Uterus (tissue), 2 donors: ENCODE measurements at regions not wholly inside any gene's neighbourhood (a gene's known extent, or its start where the extent isn't known, plus 50 kb on each side); places are given as distances from the start of the nearest gene placed in this dataset.

Source experiments
- POLR2A ChIP-seq, 2 donors: fragments of 450-650 bp; IDR thresholded peaks; one replicate each; pipeline ENCODE4 v1.6.1; 2016; ENCODE audit warnings: antibody characterized with exemption in 2 of 2, mild to moderate bottlenecking in 1 of 2, moderate library complexity in 1 of 2
- TF ChIP-seq, protein P1 (sequence below), 4 experiments: fragments of 200-600 bp in 2 of 4; fragments of 450-650 bp in 2 of 4; sonication (generic) in 2 of 4; IDR thresholded peaks; one replicate each; pipeline ENCODE4 v1.5.1; 2016 to 2019; ENCODE audit warnings: antibody characterized with exemption in 4 of 4, mild to moderate bottlenecking in 2 of 4, moderate library complexity in 1 of 4

DNA sequence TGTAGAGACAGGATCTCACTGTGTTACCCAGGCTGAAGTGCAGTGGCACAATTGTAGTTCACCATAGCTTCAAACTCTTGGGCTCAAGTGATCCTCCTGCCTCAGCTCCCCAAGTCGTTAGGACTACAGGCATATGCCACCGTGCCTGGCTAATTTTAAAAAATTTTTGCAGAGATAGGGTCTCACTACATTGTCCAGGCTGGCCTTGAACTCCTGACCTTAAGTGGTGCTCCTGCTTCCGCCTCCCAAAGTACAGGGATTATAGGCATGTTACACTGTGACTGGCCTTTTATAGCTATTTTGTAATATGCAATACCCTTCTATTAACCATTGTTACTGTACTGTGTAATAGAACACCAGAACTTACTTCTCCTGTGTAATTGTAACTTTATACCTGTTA, 139.3 kb upstream of the ZNF267 start:
- no peak for TF ChIP-seq POLR2A (IDR thresholded peaks at IDR 0.05)
- TF ChIP-seq, protein P1, sequence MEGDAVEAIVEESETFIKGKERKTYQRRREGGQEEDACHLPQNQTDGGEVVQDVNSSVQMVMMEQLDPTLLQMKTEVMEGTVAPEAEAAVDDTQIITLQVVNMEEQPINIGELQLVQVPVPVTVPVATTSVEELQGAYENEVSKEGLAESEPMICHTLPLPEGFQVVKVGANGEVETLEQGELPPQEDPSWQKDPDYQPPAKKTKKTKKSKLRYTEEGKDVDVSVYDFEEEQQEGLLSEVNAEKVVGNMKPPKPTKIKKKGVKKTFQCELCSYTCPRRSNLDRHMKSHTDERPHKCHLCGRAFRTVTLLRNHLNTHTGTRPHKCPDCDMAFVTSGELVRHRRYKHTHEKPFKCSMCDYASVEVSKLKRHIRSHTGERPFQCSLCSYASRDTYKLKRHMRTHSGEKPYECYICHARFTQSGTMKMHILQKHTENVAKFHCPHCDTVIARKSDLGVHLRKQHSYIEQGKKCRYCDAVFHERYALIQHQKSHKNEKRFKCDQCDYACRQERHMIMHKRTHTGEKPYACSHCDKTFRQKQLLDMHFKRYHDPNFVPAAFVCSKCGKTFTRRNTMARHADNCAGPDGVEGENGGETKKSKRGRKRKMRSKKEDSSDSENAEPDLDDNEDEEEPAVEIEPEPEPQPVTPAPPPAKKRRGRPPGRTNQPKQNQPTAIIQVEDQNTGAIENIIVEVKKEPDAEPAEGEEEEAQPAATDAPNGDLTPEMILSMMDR (IDR thresholded peaks at IDR 0.05) = no peak
